ENCODE measurements at regions not wholly inside any gene's neighbourhood (a gene's known extent, or its start where the extent isn't known, plus 50 kb on each side); places are given as distances from the start of the nearest gene placed in this dataset.

DNA sequence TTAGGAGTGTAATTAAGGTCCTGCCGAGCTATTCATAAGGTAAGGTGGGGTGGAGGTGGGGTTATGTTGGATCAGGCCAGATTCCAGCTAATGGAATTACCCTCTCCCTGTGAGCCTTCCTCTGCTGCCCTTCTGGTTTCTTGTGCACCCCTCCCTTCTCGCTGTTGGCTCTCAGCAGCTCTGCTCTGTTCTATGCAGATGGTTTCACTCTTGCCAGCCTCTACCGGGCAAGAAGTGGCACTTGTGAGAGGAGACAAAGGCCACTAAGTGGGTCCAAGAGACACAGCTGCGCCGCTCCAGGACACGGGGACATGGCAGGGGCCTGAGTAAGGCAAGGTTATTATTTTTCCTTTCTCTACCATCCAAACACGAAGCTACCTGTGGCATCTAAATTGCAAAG lies 334.4 kb downstream of the EMP1 start (continued):
- no peak for TF ChIP-seq ATRX (CRISPR knock-in tag; IDR thresholded peaks at IDR 0.05; ENCODE audit: borderline replicate concordance)
- TF ChIP-seq ZNF414 (CRISPR knock-in tag; IDR thresholded peaks at IDR 0.05), result no peak
- TF ChIP-seq ZBTB37 (CRISPR knock-in tag; IDR thresholded peaks at IDR 0.05), result no peak
- no peak for TF ChIP-seq RERE (CRISPR knock-in tag; IDR thresholded peaks at IDR 0.05; ENCODE audit: low read depth)
- TF ChIP-seq ZC3H4 (CRISPR knock-in tag; IDR thresholded peaks at IDR 0.05; ENCODE audit: borderline replicate concordance), result no peak
- no peak for TF ChIP-seq RXRB (CRISPR knock-in tag; IDR thresholded peaks at IDR 0.05; ENCODE audit: borderline replicate concordance)
- TF ChIP-seq KAT2B (IDR thresholded peaks at IDR 0.05; ENCODE audit: borderline replicate concordance, low read depth, low read length), result no peak

All from HepG2 (cell line).